Lower leg skin (tissue), 4 donors: ENCODE measurements at regions not wholly inside any gene's neighbourhood (a gene's known extent, or its start where the extent isn't known, plus 50 kb on each side); places are given as distances from the start of the nearest gene placed in this dataset.

Experiments
- DNase-seq, 2 donors: peaks; one replicate each; pipeline ENCODE4 v3.0.0-alpha.2; 2019; ENCODE audit warnings: low spot score in 2 of 2
- H3K4me3 ChIP-seq: fragments of 200-600 bp; sonication (generic); 2 replicates; pipeline ENCODE4 v1.5.1; 2017; ENCODE audit warnings: mild to moderate bottlenecking, low read depth; ENCODE audit not compliant: poor library complexity, severe bottlenecking
- POLR2A ChIP-seq, 2 donors: fragments of 450-650 bp; IDR thresholded peaks; one replicate each; pipeline ENCODE4 v1.6.1; 2016 to 2017; ENCODE audit warnings: antibody characterized with exemption in 2 of 2, mild to moderate bottlenecking in 1 of 2, moderate library complexity in 1 of 2
- WGBS, 2 donors: methylation state at CpG; one replicate each; pipeline ENCODE4 v1.1.5; 2018; 5-methylcytosine and 5-hydroxymethylcytosine counted together
- intact Hi-C: fragments of 100-400 bp; cut with DNase I; formaldehyde crosslinking; loops from one replicate; pipeline ENCODE4 v1.15.0; 2023; ENCODE audit warnings: low total_unique reads
- TF ChIP-seq, protein P1 (sequence below), 3 donors: fragments of 450-650 bp; IDR thresholded peaks; one replicate each; pipeline ENCODE4 v1.5.1; 2016; ENCODE audit warnings: antibody characterized with exemption in 3 of 3, mild to moderate bottlenecking in 3 of 3, moderate library complexity in 2 of 3

DNA sequence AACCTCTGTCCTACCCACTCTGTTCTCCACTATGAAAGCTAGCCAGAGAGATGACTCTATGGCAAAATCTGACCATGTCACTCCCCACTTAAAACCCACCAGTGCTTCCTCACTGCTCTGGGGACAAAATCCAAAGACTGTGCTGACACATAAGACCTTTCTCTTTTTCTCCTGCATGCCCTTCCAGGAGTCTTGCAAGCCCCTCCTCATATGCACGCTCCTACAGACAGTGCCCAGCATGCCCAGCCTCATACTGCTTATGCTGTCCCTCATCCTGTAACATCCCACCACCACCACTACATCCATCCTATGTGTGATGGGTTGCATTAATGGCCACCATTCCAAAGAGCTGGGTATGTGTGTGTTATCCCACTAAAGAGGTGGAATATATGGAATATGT is 118.3 kb downstream of the BUD13 start:
- intact Hi-C loops: no loop called here
- TF ChIP-seq, protein P1, sequence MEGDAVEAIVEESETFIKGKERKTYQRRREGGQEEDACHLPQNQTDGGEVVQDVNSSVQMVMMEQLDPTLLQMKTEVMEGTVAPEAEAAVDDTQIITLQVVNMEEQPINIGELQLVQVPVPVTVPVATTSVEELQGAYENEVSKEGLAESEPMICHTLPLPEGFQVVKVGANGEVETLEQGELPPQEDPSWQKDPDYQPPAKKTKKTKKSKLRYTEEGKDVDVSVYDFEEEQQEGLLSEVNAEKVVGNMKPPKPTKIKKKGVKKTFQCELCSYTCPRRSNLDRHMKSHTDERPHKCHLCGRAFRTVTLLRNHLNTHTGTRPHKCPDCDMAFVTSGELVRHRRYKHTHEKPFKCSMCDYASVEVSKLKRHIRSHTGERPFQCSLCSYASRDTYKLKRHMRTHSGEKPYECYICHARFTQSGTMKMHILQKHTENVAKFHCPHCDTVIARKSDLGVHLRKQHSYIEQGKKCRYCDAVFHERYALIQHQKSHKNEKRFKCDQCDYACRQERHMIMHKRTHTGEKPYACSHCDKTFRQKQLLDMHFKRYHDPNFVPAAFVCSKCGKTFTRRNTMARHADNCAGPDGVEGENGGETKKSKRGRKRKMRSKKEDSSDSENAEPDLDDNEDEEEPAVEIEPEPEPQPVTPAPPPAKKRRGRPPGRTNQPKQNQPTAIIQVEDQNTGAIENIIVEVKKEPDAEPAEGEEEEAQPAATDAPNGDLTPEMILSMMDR (IDR thresholded peaks at IDR 0.05): no peak
- TF ChIP-seq POLR2A (IDR thresholded peaks at IDR 0.05): no peak
- WGBS, 2 donors: 87 to 88% methylated on average over 1 of the region's 1 CpG
- peak in 1 of 2 donors; percentile 39 for DNase-seq
- no peak overlapping the region for H3K4me3 ChIP-seq

DNA sequence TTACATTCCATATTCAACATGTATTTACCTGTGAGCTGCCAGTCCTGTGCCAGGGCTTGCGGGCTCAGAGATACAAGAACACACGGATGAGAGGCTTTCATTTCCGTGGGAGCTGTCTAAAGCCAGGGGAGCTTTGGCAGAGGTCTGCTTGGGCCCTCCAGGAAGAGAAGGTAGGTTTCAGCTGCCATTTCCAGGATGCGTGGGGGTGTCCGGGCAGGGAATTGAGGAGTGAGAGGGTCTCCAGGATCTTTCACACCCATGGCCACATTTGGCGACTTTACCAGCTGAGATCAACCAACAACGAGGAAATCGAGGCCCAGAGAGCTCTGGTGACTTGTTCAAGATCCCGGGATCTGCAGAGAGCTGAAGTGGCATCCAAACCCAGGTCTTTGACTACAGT is 119.6 kb downstream of the BUD13 start:
- 54 to 58% methylated on average over 9 of the region's 9 CpGs for WGBS, 2 donors
- DNase-seq: peak in 1 of 2 donors; percentile 75
- no peak overlapping the region for H3K4me3 ChIP-seq
- intact Hi-C loops: no loop called here
- no peak for TF ChIP-seq POLR2A (IDR thresholded peaks at IDR 0.05)
- TF ChIP-seq, protein P1 (IDR thresholded peaks at IDR 0.05): no peak

DNA sequence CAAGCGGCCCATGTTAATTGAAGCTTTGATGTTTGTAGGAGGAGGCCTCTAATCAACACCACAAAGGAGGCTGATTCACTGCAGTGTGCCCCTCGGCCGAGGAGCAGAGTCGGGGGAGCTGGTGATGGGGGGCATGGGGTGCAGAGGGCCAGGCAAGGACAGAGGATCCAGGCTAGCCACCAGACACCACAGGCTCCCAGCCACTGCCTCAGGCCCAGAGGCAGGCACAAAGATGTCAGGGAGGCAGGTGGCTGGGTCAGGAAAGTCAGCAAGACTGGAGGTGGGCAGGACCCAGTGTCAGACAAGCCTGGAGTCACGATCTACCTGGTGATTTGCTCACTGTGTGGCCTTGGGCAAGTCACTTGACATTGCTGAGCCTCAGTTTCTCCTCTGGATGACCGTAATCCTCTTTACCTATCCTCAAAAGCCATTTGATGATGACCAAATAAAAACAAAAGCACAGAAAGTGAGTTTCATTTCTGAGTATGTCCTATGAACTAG is 121.0 kb downstream of the BUD13 start:
- 59 to 71% methylated on average over 6 of the region's 6 CpGs for WGBS, 2 donors
- H3K4me3 ChIP-seq: no peak overlapping the region
- peak in 1 of 2 donors; percentile 60 for DNase-seq
- TF ChIP-seq, protein P1 (IDR thresholded peaks at IDR 0.05): no peak
- TF ChIP-seq POLR2A (IDR thresholded peaks at IDR 0.05): no peak
- intact Hi-C loops: no loop called here

DNA sequence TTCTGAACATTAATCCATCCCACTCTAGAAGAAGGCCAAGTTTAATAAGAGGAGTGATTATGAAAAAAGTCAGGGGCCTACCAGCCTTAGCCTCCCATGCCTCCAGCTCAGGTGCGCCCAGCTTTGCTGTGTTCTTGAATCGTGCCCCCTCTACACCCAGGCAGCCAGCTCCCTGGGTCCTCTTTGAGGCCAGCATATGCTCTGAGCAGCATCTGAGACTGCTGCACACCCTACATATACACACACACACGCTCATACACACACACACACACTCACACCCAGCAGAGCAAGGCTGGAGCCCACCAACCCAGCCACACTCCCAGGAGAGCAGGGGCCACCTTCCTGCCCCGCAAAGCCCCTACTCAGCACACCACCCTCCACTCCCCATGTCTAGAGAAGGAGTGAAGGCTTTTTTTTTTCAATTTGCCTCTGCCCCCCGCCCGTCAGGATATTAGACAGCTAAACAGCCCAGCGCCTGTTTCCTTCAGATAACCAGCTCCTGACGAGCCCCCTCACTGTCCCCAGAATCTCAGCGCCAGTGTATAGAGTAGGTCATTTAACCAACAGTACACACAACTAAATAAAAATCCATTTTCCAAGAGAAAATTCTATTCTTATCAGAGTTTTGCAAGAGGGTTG is 121.6 kb downstream of the BUD13 start:
- 75 to 79% methylated on average over 9 of the region's 9 CpGs for WGBS, 2 donors
- TF ChIP-seq, protein P1 (IDR thresholded peaks at IDR 0.05): no peak
- no peak for TF ChIP-seq POLR2A (IDR thresholded peaks at IDR 0.05)
- H3K4me3 ChIP-seq: no peak overlapping the region
- DNase-seq: peak in 1 of 2 donors; percentile 53
- intact Hi-C loops: no loop called here

DNA sequence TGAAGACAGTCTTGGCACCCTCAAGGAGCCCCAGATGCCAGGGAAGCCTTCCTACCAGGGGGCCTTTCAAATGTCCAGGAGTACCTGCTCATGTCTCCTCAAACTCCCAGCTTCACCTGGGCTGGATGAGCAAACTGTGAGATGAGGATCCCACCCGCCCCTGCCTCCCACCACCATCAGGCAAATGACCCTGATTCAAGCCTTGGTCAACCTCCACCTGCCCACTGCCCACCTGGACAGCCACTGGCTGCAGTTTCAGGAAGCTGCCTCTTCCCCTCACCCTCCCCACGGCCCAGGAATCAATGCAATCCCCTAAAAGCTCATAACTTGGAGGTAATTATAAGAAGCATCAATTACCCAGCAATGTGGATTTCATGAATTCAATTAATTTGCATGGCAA is 122.7 kb downstream of the BUD13 start:
- TF ChIP-seq POLR2A (IDR thresholded peaks at IDR 0.05): no peak
- TF ChIP-seq, protein P1 (IDR thresholded peaks at IDR 0.05): no peak
- no peak overlapping the region for H3K4me3 ChIP-seq
- WGBS, 2 donors: 74 to 83% methylated on average over 2 of the region's 2 CpGs
- intact Hi-C loops: no loop called here
- peak in 1 of 2 donors; percentile 52 for DNase-seq

DNA sequence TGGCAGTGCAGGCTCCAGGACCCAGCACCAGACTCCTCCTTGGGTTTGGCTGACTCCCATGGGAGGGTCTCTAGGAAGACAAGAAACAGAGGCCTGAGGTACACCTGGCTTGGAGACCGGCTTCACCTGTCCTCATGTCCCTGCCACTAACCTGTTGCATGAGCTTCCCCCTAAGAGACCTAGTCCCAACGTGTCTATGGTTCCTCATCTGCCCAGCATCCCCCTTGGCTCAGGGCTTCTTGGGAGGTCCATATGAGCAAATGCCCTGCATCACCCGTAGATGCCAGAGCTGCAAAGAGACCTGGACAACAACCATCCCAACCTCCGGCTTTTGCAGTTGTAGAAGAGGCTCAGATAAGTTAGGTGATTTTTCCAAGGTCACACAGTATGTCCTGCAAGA is 123.5 kb downstream of the BUD13 start:
- intact Hi-C loops: no loop called here
- no peak overlapping the region for H3K4me3 ChIP-seq
- TF ChIP-seq, protein P1 (IDR thresholded peaks at IDR 0.05): no peak
- TF ChIP-seq POLR2A (IDR thresholded peaks at IDR 0.05): no peak
- WGBS, 2 donors: 87 to 96% methylated on average over 4 of the region's 4 CpGs
- DNase-seq: peak in 1 of 2 donors; percentile 26
